Progenitor cell of endocrine pancreas (in vitro differentiated cells): ENCODE measurements at regions not wholly inside any gene's neighbourhood (a gene's known extent, or its start where the extent isn't known, plus 50 kb on each side); places are given as distances from the start of the nearest gene placed in this dataset.
"Not testable (repeated sequence)": the region's sequence is repeated elsewhere in the genome, so short reads cannot be mapped to it uniquely, and the experiment has no call there.

ENCODE experiments used
- DNase-seq: peaks from one replicate; pipeline ENCODE4 v3.0.0; 2021; ENCODE audit warnings: low spot score; ENCODE audit not compliant: unreplicated experiment
- H3K27ac Mint-ChIP-seq: 2 replicates; pipeline ENCODE4 v1.8.0; 2021; ENCODE audit warnings: mild to moderate bottlenecking, moderate library complexity, mixed read lengths
- H3K27me3 Mint-ChIP-seq: 2 replicates; pipeline ENCODE4 v1.8.0; 2021; ENCODE audit warnings: mixed read lengths
- H3K36me3 Mint-ChIP-seq: 2 replicates; pipeline ENCODE4 v1.8.0; 2022; ENCODE audit warnings: mixed read lengths; ENCODE audit not compliant: insufficient read depth
- H3K4me1 Mint-ChIP-seq: 2 replicates; pipeline ENCODE4 v1.8.0; 2021; ENCODE audit warnings: low read depth, mixed read lengths
- H3K4me3 Mint-ChIP-seq: 2 replicates; pipeline ENCODE4 v1.8.0; 2021; ENCODE audit warnings: low read depth, mild to moderate bottlenecking, moderate library complexity, mixed read lengths
- H3K9me3 Mint-ChIP-seq: 2 replicates; pipeline ENCODE4 v1.8.0; 2021; ENCODE audit warnings: low read depth, mixed read lengths
- TF ChIP-seq, protein P1 (sequence below): fragments of 200-600 bp; sonication (generic); IDR thresholded peaks from one replicate; pipeline ENCODE4 v1.5.0; 2021; ENCODE audit warnings: antibody characterized with exemption, mild to moderate bottlenecking; ENCODE audit not compliant: unreplicated experiment

DNA sequence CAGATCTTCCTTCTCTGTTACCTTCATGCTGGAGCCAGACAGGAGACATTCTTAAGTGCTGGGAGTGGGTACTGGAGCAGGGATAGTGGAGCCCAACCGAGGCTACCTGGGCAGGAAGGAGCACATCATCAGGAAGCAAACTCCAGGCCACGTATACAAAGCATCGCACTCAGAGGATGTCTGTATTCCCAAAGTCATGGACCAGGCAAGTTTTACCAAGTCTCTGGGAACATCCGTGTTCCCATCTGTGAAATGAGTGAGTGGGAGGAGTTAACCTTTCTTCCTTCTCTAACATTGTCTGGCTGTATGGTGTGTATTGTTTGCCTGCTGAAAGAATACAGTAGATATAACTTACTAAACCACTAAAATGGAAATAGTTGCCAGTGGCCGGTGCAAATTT lies 175.0 kb upstream of the TMEM45B start:
- no peak for DNase-seq
- peaks cover 3% of the 10 kb centered on the region for H3K9me3 Mint-ChIP-seq
- H3K36me3 Mint-ChIP-seq, result no peaks in the 10 kb centered on the region
- peaks cover 2% of the 10 kb centered on the region for H3K27me3 Mint-ChIP-seq
- H3K27ac Mint-ChIP-seq, result no peak overlapping the region
- H3K4me3 Mint-ChIP-seq, result no peak overlapping the region
- peaks cover 2% of the 10 kb centered on the region for H3K4me1 Mint-ChIP-seq
- TF ChIP-seq, protein P1, sequence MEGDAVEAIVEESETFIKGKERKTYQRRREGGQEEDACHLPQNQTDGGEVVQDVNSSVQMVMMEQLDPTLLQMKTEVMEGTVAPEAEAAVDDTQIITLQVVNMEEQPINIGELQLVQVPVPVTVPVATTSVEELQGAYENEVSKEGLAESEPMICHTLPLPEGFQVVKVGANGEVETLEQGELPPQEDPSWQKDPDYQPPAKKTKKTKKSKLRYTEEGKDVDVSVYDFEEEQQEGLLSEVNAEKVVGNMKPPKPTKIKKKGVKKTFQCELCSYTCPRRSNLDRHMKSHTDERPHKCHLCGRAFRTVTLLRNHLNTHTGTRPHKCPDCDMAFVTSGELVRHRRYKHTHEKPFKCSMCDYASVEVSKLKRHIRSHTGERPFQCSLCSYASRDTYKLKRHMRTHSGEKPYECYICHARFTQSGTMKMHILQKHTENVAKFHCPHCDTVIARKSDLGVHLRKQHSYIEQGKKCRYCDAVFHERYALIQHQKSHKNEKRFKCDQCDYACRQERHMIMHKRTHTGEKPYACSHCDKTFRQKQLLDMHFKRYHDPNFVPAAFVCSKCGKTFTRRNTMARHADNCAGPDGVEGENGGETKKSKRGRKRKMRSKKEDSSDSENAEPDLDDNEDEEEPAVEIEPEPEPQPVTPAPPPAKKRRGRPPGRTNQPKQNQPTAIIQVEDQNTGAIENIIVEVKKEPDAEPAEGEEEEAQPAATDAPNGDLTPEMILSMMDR, result no peak

DNA sequence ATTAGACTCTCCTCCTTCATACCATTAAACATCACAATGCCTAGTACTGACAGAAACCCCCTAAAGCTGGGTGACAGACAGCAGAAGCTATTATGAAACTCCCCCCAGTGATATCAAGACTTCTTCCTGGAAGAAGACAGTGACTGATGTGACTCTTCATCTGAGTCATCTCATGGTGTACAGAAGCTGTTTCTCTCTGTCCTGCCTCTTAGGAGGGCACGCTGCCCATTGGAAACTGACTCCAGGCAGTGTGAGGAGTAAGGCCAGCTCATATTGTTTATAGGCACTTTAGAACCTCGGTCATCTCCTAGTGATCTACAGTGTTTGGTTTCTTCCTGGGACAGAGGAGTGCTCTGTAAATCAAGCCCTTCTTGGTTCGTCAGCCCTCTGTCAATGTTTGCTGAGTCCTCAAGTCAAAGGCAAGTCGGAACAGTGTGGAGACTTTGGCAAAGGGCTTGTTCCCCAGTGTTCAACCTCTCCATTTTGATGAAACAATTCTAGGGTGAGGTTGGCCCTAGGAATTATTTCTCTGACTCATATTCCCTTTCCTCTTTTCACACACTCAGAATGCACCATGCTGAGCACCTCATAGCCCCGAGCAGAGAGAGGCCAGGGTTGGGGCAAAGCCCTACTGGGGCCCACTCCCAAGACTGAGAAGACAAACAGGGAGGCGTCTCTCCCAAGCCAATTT lies 172.5 kb upstream of the TMEM45B start:
- Mint-ChIP-seq H3K4me1 (peaks cover 2% of the 10 kb centered on the region), H3K4me3 (no peak overlapping the region), H3K36me3 (no peaks in the 10 kb centered on the region), H3K27me3 (peaks cover 2% of the 10 kb centered on the region), H3K27ac (no peak overlapping the region), H3K9me3 (peaks cover 3% of the 10 kb centered on the region)
- TF ChIP-seq, protein P1, result no peak
- DNase-seq, result no peak

GRCh38 chr11:129644326-129644725 lies 171.3 kb upstream of the TMEM45B start:
- no peak overlapping the region for H3K4me3 Mint-ChIP-seq
- DNase-seq, result no peak
- TF ChIP-seq, protein P1, result no peak
- H3K36me3 Mint-ChIP-seq, result no peaks in the 10 kb centered on the region
- H3K9me3 Mint-ChIP-seq, result peaks cover 3% of the 10 kb centered on the region
- H3K27me3 Mint-ChIP-seq, result peaks cover 2% of the 10 kb centered on the region
- peaks cover 2% of the 10 kb centered on the region for H3K4me1 Mint-ChIP-seq
- no peak overlapping the region for H3K27ac Mint-ChIP-seq

DNA sequence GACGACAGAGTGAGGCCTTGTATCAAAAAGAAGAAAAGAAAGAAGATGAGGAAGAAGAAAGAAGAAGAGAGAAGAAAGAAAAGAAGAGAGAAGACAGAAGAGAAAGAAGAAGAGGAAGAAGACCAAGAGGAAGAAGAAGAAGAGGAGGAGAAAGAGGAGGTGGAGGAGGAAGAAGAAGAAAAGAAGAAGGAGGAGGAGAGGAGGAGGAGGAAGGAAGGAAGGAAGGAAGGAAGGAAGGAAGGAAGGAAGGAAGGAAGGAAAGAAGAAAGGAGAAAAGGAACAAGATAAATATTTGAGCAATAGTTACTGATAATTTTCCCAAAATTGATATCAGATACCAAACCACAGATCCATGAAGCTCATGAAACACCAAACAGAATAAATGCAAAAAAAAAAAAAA lies 169.7 kb upstream of the TMEM45B start:
- no peak for DNase-seq
- Mint-ChIP-seq H3K4me3 (no peak overlapping the region), H3K27me3 (no peaks in the 10 kb centered on the region), H3K27ac (no peak overlapping the region), H3K36me3 (no peaks in the 10 kb centered on the region), H3K4me1 (peaks cover 2% of the 10 kb centered on the region), H3K9me3 (peaks cover 3% of the 10 kb centered on the region)
- TF ChIP-seq, protein P1, result no peak

- not testable (repeated sequence) for H3K4me3 Mint-ChIP-seq, H3K27ac Mint-ChIP-seq, H3K27me3 Mint-ChIP-seq, H3K4me1 Mint-ChIP-seq, H3K36me3 Mint-ChIP-seq, DNase-seq
- H3K9me3 Mint-ChIP-seq, result peaks cover 12% of the 10 kb centered on the region
Observed at GRCh38 chr11:129650044-129650443, 165.6 kb upstream of the TMEM45B start.

DNA sequence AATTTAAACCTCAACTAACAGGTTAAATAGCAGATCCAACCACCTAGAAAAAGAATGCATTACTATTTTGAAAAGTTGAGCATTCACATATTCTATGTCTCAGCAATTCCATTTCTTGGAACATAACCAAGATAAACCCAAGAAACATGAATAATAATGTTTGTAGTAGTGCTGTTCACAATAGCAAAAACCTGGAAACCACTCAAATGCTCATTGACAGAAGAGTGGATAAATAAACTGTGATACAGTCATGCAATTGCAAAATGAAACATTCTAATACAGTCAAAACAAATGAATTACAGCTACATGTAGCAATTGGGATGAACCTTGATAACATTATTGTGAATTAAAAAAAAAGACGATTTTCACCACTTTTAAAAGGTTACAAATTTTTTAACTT lies 162.8 kb upstream of the TMEM45B start:
- TF ChIP-seq, protein P1, result no peak
- no peak for DNase-seq
- Mint-ChIP-seq H3K27ac (no peak overlapping the region), H3K27me3 (peaks cover 4% of the 10 kb centered on the region), H3K4me1 (no peaks in the 10 kb centered on the region), H3K36me3 (peaks cover 4% of the 10 kb centered on the region), H3K4me3 (no peak overlapping the region), H3K9me3 (peaks cover 24% of the 10 kb centered on the region)
